ENCODE measurements at regions not wholly inside any gene's neighbourhood (a gene's known extent, or its start where the extent isn't known, plus 50 kb on each side); places are given as distances from the start of the nearest gene placed in this dataset.

DNA sequence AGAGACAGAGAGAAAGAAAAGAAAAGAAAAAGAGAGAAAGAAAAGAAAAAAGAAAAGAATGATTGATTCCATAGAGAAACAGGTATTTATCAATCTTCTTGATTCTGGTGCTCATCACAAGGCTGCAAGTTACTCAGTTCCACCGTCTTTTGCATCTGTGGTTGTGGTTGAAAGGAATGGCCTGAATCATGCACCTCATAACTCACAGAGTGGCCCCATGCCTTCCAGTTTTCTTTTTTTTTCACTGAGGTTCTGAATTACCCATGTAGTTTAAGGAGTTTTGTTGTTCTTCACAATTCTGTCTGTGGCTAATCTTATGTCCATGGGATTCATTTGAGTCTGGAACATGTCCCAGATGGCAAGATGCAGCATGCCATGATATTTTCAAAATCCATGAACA, 156.0 kb downstream of the ZNF33B start:
- TF ChIP-seq, protein P1, sequence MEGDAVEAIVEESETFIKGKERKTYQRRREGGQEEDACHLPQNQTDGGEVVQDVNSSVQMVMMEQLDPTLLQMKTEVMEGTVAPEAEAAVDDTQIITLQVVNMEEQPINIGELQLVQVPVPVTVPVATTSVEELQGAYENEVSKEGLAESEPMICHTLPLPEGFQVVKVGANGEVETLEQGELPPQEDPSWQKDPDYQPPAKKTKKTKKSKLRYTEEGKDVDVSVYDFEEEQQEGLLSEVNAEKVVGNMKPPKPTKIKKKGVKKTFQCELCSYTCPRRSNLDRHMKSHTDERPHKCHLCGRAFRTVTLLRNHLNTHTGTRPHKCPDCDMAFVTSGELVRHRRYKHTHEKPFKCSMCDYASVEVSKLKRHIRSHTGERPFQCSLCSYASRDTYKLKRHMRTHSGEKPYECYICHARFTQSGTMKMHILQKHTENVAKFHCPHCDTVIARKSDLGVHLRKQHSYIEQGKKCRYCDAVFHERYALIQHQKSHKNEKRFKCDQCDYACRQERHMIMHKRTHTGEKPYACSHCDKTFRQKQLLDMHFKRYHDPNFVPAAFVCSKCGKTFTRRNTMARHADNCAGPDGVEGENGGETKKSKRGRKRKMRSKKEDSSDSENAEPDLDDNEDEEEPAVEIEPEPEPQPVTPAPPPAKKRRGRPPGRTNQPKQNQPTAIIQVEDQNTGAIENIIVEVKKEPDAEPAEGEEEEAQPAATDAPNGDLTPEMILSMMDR (conservative IDR thresholded peaks at IDR 0.05) = no peak
- TF ChIP-seq ZFX (IDR thresholded peaks at IDR 0.05) = no peak

Data from C4-2B (cell line).